Fibroblast of the aortic adventitia (primary cell): ENCODE measurements at regions not wholly inside any gene's neighbourhood (a gene's known extent, or its start where the extent isn't known, plus 50 kb on each side); places are given as distances from the start of the nearest gene placed in this dataset.
"Not testable (repeated sequence)": the region's sequence is repeated elsewhere in the genome, so short reads cannot be mapped to it uniquely, and the experiment has no call there.

Experiments
- DNase-seq: peaks from one replicate; pipeline ENCODE4 v3.0.0-alpha.2; 2010; ENCODE audit warnings: low read depth
- H3K4me3 ChIP-seq: 2 replicates; pipeline ENCODE4 v1.5.1; 2011; ENCODE audit warnings: low read depth, mild to moderate bottlenecking, control low read depth, low read length, moderate library complexity
- TF ChIP-seq, protein P1 (sequence below): IDR thresholded peaks from 2 replicates; pipeline ENCODE4 v1.5.1; 2011; ENCODE audit warnings: mild to moderate bottlenecking, low read length, control low read depth, inconsistent platforms; ENCODE audit not compliant: insufficient read depth

DNA sequence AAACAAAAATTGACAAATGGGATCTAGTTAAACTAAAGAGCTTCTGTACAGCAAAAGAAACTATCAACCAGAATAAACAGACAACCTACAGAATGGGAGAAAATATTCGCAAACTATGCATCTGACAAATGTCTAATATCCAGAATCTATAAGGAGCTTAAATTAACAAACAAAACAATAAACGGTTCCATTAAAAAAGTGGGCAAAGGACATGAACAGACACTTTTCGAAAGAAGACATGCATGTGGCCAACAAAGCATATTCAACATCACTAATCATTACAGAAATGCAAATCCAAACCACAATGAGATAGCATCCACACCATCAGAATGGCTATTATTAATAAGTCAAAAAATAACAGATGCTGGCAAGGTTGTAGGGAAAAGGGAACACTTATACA, 50.5 kb upstream of the MED13L start:
- not testable (repeated sequence) for H3K4me3 ChIP-seq

DNA sequence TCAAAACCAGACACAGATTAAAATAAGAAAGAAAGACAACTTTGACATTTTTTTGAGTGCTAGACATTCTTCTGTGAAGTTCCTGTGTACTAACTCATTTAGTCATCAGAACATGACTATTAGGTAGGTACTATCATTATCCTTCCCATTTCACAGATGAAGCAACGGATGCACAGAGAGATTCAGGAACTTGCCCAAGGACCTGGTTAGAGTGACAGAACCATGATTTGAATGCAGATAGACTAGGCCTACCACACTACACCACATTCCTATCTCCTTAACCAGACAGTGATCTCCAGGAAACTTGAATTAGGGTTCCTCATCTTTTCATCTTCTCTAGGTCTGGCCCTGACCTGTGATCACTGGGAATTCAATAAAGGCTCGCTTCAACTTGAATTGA, 54.4 kb upstream of the MED13L start:
- no peak for DNase-seq

More for the DNA sequence above, 50.5 kb upstream of the MED13L start:
- not testable (repeated sequence) for DNase-seq

DNA sequence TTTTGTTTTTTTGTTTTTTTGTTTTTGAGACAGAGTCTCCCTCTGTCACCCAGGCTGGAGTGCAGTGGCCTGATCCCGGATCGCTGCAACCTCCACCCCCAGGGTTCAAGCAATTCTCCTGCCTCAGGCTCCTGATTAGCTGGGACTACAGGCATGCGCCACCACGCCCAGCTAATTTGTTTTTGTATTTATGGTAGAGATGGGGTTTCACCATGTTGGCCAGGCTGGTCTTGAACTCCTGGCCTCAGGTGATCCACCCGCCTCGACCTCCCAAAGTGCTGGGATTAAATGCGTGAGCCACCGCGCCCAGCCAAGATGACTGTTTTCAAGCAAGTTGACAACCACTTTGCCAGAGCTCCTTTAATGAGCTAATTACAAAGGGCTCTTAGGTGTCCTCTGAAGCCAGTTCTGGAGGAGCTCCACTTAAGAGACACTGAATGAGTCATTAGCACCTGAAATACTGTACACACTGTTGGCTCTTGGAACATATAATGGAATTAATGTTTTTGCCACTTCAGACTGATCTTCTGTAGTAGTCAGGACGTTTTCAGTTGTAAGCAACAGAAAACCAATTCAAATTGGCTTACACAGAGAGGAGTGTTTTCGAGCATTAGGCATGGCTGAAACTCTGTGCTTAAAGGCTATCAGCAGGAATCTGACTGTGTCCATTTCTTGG, 55.4 kb upstream of the MED13L start:
- TF ChIP-seq, protein P1, sequence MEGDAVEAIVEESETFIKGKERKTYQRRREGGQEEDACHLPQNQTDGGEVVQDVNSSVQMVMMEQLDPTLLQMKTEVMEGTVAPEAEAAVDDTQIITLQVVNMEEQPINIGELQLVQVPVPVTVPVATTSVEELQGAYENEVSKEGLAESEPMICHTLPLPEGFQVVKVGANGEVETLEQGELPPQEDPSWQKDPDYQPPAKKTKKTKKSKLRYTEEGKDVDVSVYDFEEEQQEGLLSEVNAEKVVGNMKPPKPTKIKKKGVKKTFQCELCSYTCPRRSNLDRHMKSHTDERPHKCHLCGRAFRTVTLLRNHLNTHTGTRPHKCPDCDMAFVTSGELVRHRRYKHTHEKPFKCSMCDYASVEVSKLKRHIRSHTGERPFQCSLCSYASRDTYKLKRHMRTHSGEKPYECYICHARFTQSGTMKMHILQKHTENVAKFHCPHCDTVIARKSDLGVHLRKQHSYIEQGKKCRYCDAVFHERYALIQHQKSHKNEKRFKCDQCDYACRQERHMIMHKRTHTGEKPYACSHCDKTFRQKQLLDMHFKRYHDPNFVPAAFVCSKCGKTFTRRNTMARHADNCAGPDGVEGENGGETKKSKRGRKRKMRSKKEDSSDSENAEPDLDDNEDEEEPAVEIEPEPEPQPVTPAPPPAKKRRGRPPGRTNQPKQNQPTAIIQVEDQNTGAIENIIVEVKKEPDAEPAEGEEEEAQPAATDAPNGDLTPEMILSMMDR: no peak
- DNase-seq: no peak
- H3K4me3 ChIP-seq: no peak overlapping the region

More for the DNA sequence above, 54.4 kb upstream of the MED13L start:
- no peak overlapping the region for H3K4me3 ChIP-seq
- TF ChIP-seq, protein P1: no peak

DNA sequence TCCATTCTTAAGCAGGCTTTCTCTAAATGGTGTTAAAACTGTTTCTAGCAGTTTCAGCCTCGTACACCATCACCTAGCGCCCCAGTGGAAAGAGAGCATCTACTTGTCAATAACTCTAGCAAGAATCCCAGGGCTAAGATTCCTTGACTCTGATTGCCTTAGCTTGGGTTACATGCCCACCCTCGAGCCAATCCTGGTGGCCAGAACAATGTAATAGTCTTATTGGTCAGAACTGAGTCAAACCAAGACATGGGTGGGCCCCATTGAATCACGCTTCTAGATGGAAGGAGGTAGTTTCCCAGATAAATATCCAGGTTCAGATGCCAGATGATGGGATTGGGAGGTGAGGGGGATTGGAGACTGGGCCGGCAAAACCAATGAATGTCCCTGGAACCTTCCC, 55.9 kb upstream of the MED13L start:
- no peak for DNase-seq
- TF ChIP-seq, protein P1: no peak
- H3K4me3 ChIP-seq: no peak overlapping the region

DNA sequence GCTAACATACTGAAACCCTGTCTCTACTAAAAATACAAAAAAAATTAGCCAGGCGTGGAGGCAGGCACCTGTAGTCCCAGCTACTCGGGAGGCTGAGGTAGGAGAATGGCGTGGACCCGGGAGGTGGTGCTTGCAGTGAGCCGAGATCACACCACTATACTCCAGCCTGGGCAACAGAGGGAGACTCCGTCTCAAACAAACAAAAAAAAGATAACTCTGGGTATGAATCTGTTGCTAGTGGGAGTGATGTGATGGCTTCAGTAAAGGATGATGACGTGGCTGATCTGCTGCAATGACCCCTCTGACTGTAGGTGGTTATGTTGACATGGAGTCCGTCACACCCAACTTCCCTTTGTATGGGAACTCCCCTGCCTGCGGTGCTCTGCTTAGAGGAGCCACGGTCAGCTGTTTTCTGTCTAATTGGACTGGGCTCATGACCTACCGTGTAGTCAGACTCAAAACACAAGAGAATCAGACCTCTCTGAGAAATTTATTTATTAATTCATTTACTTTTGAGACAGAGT, 59.1 kb upstream of the MED13L start:
- H3K4me3 ChIP-seq: no peak overlapping the region
- TF ChIP-seq, protein P1: no peak
- peak; percentile 27 for DNase-seq

DNA sequence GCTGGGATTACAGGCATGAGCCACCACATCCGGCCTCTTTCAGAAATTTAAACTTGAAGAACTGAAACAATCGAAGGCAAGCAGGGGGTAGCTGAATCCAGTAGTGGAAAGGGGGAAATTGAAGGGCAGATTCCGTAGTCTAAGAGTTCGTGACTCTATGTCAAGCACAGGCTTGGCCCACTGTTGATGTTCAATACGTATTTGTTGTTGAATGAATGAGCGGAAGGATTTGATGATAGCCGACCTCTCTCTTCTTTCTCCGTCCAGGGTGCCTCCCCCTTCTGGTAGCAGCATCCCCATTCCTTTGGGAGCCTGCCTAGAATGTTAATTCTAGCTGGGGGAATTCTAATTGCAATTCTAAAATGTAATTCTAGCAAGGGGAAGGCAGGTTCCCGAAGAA, 59.8 kb upstream of the MED13L start:
- TF ChIP-seq, protein P1: no peak
- no peak for DNase-seq
- H3K4me3 ChIP-seq: no peak overlapping the region

DNA sequence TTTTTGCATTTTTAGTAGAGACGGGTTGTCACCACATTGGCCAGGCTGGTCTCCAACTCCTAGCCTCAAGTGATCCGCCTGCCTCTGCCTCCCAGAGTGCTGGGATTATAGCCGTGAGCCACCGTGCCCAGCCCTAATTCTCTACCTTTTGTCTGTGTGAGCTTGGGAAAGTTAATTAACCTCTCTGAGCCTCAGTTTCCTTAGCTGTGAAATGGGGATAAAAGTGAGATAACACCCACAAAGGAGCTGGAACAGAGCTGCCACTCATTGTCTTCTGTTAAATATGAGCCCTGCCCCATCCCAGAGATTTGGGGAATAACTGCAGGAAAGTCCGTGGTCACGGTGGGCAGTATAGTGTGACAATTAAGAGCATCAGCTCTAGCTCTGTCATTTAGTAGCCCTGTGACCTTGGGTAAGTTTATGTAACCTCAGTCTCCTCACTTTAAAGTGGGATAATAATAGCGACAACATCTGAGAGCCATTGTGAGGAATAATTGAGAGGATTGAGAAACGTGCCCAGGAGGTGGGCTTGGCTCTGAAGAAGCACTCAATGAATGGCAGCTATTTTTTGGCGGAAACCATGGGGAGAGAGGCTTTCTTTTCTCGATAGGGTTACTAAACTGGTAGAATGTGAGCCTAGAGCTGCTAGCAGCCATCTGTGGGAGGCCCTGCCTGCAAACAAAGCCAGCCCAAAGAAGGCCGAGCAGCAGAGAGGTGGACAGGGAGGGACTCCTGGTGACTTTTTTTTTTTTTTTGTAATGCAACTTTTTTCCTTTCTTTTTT, 60.8 kb upstream of the MED13L start:
- no peak overlapping the region for H3K4me3 ChIP-seq
- TF ChIP-seq, protein P1: no peak
- no peak for DNase-seq
